ENCODE measurements at regions not wholly inside any gene's neighbourhood (a gene's known extent, or its start where the extent isn't known, plus 50 kb on each side); places are given as distances from the start of the nearest gene placed in this dataset.

GRCh38 chr21:8993284-8993942, 1528.0 kb upstream of the TPTE start:
- no peak for DNase-seq (ENCODE audit: low spot score)
- ChIA-PET POLR2A (no interaction called here), CTCF (ENCODE audit: unreplicated experiment) (no interaction called here)
- BruUV-seq (replicated peaks) = no TSS peak
- Histone ChIP-seq H3K27ac (ENCODE audit: low read depth, low read length, poor library complexity, severe bottlenecking) (no peak overlapping the region), H2AFZ (ENCODE audit: low read length) (no peak overlapping the region), H3K36me3 (ENCODE audit: insufficient read depth, low read length) (no peaks in the 10 kb centered on the region), H3K9me2 (ENCODE audit: insufficient read depth, low read length) (no peaks in the 10 kb centered on the region), H3K4me2 (ENCODE audit: low read length) (no peak overlapping the region), H3K4me3 (ENCODE audit: low read depth, low read length, poor library complexity, severe bottlenecking) (no peak overlapping the region), H3K9me3 (ENCODE audit: low read length) (peaks cover 56% of the 10 kb centered on the region), H3K79me2 (ENCODE audit: insufficient read depth, low read depth, low read length) (no peaks in the 10 kb centered on the region), H3K4me1 (ENCODE audit: insufficient read depth, low read length, poor library complexity, severe bottlenecking) (no peaks in the 10 kb centered on the region), H4K20me1 (ENCODE audit: insufficient read depth, low read length) (no peaks in the 10 kb centered on the region)
- intact Hi-C loops (cut with micrococcal nuclease; ENCODE audit: unreplicated experiment) = no loop called here
- TF ChIP-seq EZH2phosphoT487 (IDR thresholded peaks at IDR 0.05; ENCODE audit: borderline replicate concordance, low read depth, low read length) (no peak), CTCF (conservative IDR thresholded peaks at IDR 0.05; ENCODE audit: low read length) (no peak)

DNA sequence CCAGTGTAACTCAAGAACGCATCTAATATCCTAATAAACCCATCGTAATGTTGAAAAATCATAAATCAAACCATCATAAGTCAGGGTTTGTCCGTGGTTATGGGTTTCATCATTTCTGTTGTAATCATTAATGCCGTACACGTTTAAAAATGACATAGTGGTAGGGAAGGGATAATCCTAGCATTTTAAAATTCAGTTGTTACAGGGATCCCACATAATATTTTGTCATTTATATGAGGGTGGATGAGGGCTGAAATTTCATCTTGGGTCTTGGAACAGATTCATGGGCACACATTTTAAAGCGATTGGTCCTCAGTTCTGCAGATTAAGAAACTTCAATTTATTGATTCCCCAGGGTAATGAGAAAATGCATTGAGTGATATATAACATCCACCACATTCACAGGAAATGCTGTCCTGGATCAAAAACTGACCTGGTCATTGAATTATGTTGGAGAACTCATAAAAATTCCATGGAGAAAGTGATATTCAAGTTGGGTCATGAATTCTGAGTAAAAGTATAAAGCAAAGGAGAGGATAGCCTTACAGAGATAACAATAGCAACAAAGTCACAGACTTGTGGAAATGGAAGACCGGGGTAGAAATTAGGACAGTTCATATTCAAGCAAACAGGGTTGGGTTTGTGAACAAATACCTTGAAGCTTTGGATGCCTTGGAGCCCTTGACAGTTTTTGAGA, 1527.3 kb upstream of the TPTE start:
- H2AFZ ChIP-seq (ENCODE audit: low read length) = no peak overlapping the region
- no peaks in the 10 kb centered on the region for H4K20me1 ChIP-seq (ENCODE audit: insufficient read depth, low read length)
- DNase-seq (ENCODE audit: low spot score) = no peak
- ChIA-PET POLR2A (no interaction called here), CTCF (ENCODE audit: unreplicated experiment) (no interaction called here)
- H3K4me2 ChIP-seq (ENCODE audit: low read length) = no peak overlapping the region
- no peaks in the 10 kb centered on the region for H3K9me2 ChIP-seq (ENCODE audit: insufficient read depth, low read length)
- no peaks in the 10 kb centered on the region for H3K4me1 ChIP-seq (ENCODE audit: insufficient read depth, low read length, poor library complexity, severe bottlenecking)
- H3K36me3 ChIP-seq (ENCODE audit: insufficient read depth, low read length) = no peaks in the 10 kb centered on the region
- H3K9me3 ChIP-seq (ENCODE audit: low read length) = peaks cover 56% of the 10 kb centered on the region
- TF ChIP-seq EZH2phosphoT487 (IDR thresholded peaks at IDR 0.05; ENCODE audit: borderline replicate concordance, low read depth, low read length) (no peak), CTCF (conservative IDR thresholded peaks at IDR 0.05; ENCODE audit: low read length) (no peak)
- BruUV-seq (replicated peaks) = no TSS peak
- intact Hi-C loops (cut with micrococcal nuclease; ENCODE audit: unreplicated experiment) = no loop called here
- H3K4me3 ChIP-seq (ENCODE audit: low read depth, low read length, poor library complexity, severe bottlenecking) = no peak overlapping the region
- no peak overlapping the region for H3K27ac ChIP-seq (ENCODE audit: low read depth, low read length, poor library complexity, severe bottlenecking)
- no peaks in the 10 kb centered on the region for H3K79me2 ChIP-seq (ENCODE audit: insufficient read depth, low read depth, low read length)
